ENCODE measurements at regions not wholly inside any gene's neighbourhood (a gene's known extent, or its start where the extent isn't known, plus 50 kb on each side); places are given as distances from the start of the nearest gene placed in this dataset.

GRCh38 chr18:47485221-47485797, 233.8 kb upstream of the SKOR2 start:
- TF ChIP-seq CTCF (IDR thresholded peaks at IDR 0.05; ENCODE audit: insufficient read depth, low read length, poor library complexity, severe bottlenecking) (no peak), EZH2phosphoT487 (conservative IDR thresholded peaks at IDR 0.05; ENCODE audit: low read length) (no peak)
